ENCODE measurements at regions not wholly inside any gene's neighbourhood (a gene's known extent, or its start where the extent isn't known, plus 50 kb on each side); places are given as distances from the start of the nearest gene placed in this dataset.
"Not testable (repeated sequence)": the region's sequence is repeated elsewhere in the genome, so short reads cannot be mapped to it uniquely, and the experiment has no call there.

DNA sequence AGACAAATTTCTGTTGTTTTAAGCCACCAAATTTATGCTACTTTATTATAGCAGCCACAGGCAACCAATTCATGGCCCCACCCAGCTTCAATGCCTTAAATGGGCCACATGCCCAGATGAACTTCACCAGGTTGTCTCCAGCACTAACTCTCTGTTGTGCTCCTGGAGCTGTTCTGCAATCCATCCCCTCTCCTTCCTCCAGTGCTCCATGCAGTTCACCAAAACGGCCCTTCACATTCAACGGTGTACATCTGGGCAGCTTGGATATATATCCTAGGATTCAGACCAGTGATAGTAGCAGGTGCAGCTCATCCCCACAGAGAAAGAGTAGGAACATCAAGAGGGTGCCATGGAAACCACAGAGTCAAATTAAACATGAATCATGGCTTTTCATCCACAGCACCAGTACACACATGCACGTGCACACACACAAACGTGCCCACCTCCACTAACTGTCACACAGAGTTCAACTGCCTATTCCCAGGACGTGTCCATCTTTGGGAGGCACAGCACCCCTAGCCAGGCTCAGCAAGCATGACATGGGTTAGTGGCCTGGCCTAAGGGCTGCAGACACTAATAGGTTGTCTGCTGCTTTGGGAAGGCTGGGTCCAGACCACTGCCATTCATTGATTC lies 134.5 kb downstream of the MED10 start:
- Histone ChIP-seq H3K4me2 (ENCODE audit: low read length) (no peak overlapping the region), H3K9me3 (ENCODE audit: low read length) (peaks cover 8% of the 10 kb centered on the region), H2AFZ (ENCODE audit: low read depth, low read length) (no peak overlapping the region), H3K9ac (ENCODE audit: low read length) (no peak overlapping the region), H3K27me3 (ENCODE audit: insufficient read depth, low read depth, low read length) (no peaks in the 10 kb centered on the region), H3K27ac (ENCODE audit: low read length) (no peak overlapping the region), H3F3A (ENCODE audit: insufficient read depth, low read length, poor library complexity, severe bottlenecking) (no peaks in the 10 kb centered on the region), H3K36me3 (ENCODE audit: insufficient read depth, low read length) (no peaks in the 10 kb centered on the region), H3K9me2 (ENCODE audit: insufficient read depth, low read length) (no peaks in the 10 kb centered on the region), H3K79me2 (replicated peaks; ENCODE audit: insufficient read depth, low read length) (no peaks in the 10 kb centered on the region), H3K4me3 (ENCODE audit: low read length) (no peak overlapping the region), H4K20me1 (ENCODE audit: insufficient read depth) (no peaks in the 10 kb centered on the region)
- no peak for TF ChIP-seq RAD21 (conservative IDR thresholded peaks at IDR 0.05)
- no peak for TF ChIP-seq SMC3 (conservative IDR thresholded peaks at IDR 0.05; ENCODE audit: poor library complexity)
- no peak for TF ChIP-seq EP300 (conservative IDR thresholded peaks at IDR 0.05; ENCODE audit: poor library complexity, severe bottlenecking)
- TF ChIP-seq EZH2 (IDR thresholded peaks at IDR 0.05; ENCODE audit: borderline replicate concordance, insufficient read depth, low read length, poor library complexity, severe bottlenecking) = no peak
- TF ChIP-seq, protein P1, sequence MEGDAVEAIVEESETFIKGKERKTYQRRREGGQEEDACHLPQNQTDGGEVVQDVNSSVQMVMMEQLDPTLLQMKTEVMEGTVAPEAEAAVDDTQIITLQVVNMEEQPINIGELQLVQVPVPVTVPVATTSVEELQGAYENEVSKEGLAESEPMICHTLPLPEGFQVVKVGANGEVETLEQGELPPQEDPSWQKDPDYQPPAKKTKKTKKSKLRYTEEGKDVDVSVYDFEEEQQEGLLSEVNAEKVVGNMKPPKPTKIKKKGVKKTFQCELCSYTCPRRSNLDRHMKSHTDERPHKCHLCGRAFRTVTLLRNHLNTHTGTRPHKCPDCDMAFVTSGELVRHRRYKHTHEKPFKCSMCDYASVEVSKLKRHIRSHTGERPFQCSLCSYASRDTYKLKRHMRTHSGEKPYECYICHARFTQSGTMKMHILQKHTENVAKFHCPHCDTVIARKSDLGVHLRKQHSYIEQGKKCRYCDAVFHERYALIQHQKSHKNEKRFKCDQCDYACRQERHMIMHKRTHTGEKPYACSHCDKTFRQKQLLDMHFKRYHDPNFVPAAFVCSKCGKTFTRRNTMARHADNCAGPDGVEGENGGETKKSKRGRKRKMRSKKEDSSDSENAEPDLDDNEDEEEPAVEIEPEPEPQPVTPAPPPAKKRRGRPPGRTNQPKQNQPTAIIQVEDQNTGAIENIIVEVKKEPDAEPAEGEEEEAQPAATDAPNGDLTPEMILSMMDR (IDR thresholded peaks at IDR 0.05; ENCODE audit: poor library complexity, severe bottlenecking) = no peak
- no peak for TF ChIP-seq TAF1 (IDR thresholded peaks at IDR 0.05; ENCODE audit: low read depth)
- TF ChIP-seq, protein P2, sequence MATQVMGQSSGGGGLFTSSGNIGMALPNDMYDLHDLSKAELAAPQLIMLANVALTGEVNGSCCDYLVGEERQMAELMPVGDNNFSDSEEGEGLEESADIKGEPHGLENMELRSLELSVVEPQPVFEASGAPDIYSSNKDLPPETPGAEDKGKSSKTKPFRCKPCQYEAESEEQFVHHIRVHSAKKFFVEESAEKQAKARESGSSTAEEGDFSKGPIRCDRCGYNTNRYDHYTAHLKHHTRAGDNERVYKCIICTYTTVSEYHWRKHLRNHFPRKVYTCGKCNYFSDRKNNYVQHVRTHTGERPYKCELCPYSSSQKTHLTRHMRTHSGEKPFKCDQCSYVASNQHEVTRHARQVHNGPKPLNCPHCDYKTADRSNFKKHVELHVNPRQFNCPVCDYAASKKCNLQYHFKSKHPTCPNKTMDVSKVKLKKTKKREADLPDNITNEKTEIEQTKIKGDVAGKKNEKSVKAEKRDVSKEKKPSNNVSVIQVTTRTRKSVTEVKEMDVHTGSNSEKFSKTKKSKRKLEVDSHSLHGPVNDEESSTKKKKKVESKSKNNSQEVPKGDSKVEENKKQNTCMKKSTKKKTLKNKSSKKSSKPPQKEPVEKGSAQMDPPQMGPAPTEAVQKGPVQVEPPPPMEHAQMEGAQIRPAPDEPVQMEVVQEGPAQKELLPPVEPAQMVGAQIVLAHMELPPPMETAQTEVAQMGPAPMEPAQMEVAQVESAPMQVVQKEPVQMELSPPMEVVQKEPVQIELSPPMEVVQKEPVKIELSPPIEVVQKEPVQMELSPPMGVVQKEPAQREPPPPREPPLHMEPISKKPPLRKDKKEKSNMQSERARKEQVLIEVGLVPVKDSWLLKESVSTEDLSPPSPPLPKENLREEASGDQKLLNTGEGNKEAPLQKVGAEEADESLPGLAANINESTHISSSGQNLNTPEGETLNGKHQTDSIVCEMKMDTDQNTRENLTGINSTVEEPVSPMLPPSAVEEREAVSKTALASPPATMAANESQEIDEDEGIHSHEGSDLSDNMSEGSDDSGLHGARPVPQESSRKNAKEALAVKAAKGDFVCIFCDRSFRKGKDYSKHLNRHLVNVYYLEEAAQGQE (IDR thresholded peaks at IDR 0.05; ENCODE audit: borderline replicate concordance) = no peak
- no peak for TF ChIP-seq POLR2AphosphoS5 (IDR thresholded peaks at IDR 0.05)
- TF ChIP-seq MXI1 (conservative IDR thresholded peaks at IDR 0.05; ENCODE audit: poor library complexity, severe bottlenecking) = no peak

DNA sequence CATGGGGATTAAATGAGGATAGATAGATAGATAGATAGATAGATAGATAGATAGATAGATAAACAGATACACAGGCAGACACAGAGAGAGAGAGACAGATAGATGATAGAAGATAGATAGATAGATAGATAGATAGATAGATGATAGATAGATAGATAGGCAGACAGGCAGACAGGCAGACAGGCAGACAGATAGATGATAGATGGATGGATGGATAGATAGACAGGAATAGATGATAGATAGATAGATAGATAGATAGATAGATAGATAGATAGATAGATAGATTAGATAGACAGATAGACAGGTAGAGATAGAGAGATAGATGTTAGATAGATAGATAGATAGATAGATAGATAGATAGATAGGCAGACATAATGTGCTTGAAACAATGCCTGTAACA lies 137.3 kb downstream of the MED10 start:
- not testable (repeated sequence) for H3K4me3 ChIP-seq (ENCODE audit: low read length); H3K9me3 ChIP-seq (ENCODE audit: low read length); H3K27me3 ChIP-seq (ENCODE audit: insufficient read depth, low read depth, low read length); H3K9me2 ChIP-seq (ENCODE audit: insufficient read depth, low read length); H3K36me3 ChIP-seq (ENCODE audit: insufficient read depth, low read length); H3F3A ChIP-seq (ENCODE audit: insufficient read depth, low read length, poor library complexity, severe bottlenecking); H3K79me2 ChIP-seq (replicated peaks; ENCODE audit: insufficient read depth, low read length); H2AFZ ChIP-seq (ENCODE audit: low read depth, low read length); H3K4me2 ChIP-seq (ENCODE audit: low read length); H3K27ac ChIP-seq (ENCODE audit: low read length); H3K9ac ChIP-seq (ENCODE audit: low read length); H4K20me1 ChIP-seq (ENCODE audit: insufficient read depth)

Measured in neural cell (in vitro differentiated cells).